Heart right ventricle (tissue), 16 donors: ENCODE measurements at regions not wholly inside any gene's neighbourhood (a gene's known extent, or its start where the extent isn't known, plus 50 kb on each side); places are given as distances from the start of the nearest gene placed in this dataset.

Source experiments
- ATAC-seq, 8 donors: fragments of 200-7000 bp; cut with Tn5 transposase; one replicate each; pipeline ENCODE4 v1.9.1; 2020; ENCODE audit warnings: mild to moderate bottlenecking in 8 of 8, moderate library complexity in 8 of 8, moderate number of reproducible peaks in 1 of 8
- DNase-seq, 2 donors: peaks; one replicate each; pipeline ENCODE4 v3.0.0-alpha.2; 2020
- H3K27ac ChIP-seq, 10 donors: fragments of 200-600 bp; sonication (generic) in 2 of 10; one replicate each; pipeline versions ENCODE4 v1.5.0 to v1.8.0; 2020 to 2022; ENCODE audit warnings: mild to moderate bottlenecking in 3 of 10
- H3K27me3 ChIP-seq, 7 donors: fragments of 200-600 bp; one replicate each; pipeline ENCODE4 v1.8.0; 2021 to 2022; ENCODE audit warnings: mild to moderate bottlenecking in 2 of 7
- H3K36me3 ChIP-seq, 9 donors: fragments of 200-600 bp; sonication (generic) in 1 of 9; one replicate each; pipeline versions ENCODE4 v1.5.0 to v1.8.0; 2020 to 2022; ENCODE audit warnings: mild to moderate bottlenecking in 2 of 9
- H3K4me1 ChIP-seq, 9 donors: fragments of 200-600 bp; sonication (generic) in 1 of 9; one replicate each; pipeline versions ENCODE4 v1.5.0 to v1.8.0; 2020 to 2022; ENCODE audit warnings: mild to moderate bottlenecking in 4 of 9
- H3K4me3 ChIP-seq, 10 donors: fragments of 200-600 bp; sonication (generic) in 2 of 10; one replicate each; pipeline versions ENCODE4 v1.5.0 to v1.8.0; 2020 to 2022; ENCODE audit warnings: mild to moderate bottlenecking in 7 of 10, moderate library complexity in 2 of 10
- H3K9me3 ChIP-seq, 11 donors: fragments of 200-600 bp in 10 of 11; sonication (generic) in 2 of 11; one replicate each; pipeline versions ENCODE4 v1.5.0 to v1.8.0; 2013 to 2022; ENCODE audit warnings: mild to moderate bottlenecking in 2 of 11, control low read depth in 1 of 11, moderate library complexity in 1 of 11
- WGBS, 2 donors: extraction: QIAGEN DNeasy Blood & Tissue Kit; methylation state at CpG; one replicate each; pipeline ENCODE4 v1.1.7; 2013; ENCODE audit warnings: inconsistent platforms in 1 of 2; 5-methylcytosine and 5-hydroxymethylcytosine counted together
- intact Hi-C, 10 donors: fragments of 100-400 bp; cut with DNase I; formaldehyde crosslinking; loops; one replicate each; pipeline versions ENCODE4 v1.11.1 to v1.14.2; 2022
- TF ChIP-seq, protein P1 (sequence below), 9 donors: fragments of 200-600 bp; sonication (generic) in 2 of 9; IDR thresholded peaks; one replicate each; pipeline versions ENCODE4 v1.5.0 to v1.8.0; 2021 to 2022; ENCODE audit warnings: antibody characterized with exemption in 9 of 9, mild to moderate bottlenecking in 5 of 9, moderate library complexity in 1 of 9
- donor health status: Arrhythmogenic right ventricular cardiomyopathy.
- donor health status: ischemic (EF 13 %, LVEDD 7.1; RV severe dilation, severe dysfunction).
- donor health status: healthy with polysubstance abuse.
- donor health status: DM: no; HTN: yes; CAD: no.
- donor health status: DM: no; HTN: no; CAD: no.
- donor health status: ischemic (EF 25% LVEDD 6.9; RV normal size, moderate dysfunction).
- donor health status: ischemic (EF 25% LVEDD 5.7; RV mildly dilated, moderate dysfunction).
- donor health status: healthy.
- donor health status: DM: yes; HTN: yes; CAD: no.
- donor health status: Ischemic cardiomyopathy.
- donor health status: ischemic (EF 35%, LVEDD 5.7; RV mildly dilated, moderate dysfunction).
- donor health status: nonischemic (EF 11% LVEDD 7.7; RV severe dilation, severe dysfunction).
- donor health status: DM: yes; HTN: yes; CAD: no.
- donor health status: PGD.
- donor health status: ischemic (EF 29% LVEDD 5.4; RV normal size, mild dysfunction).
- donor health status: nonischemic (EF 23%, LVEDD 6.1; RV moderate dilation, normal function).

DNA sequence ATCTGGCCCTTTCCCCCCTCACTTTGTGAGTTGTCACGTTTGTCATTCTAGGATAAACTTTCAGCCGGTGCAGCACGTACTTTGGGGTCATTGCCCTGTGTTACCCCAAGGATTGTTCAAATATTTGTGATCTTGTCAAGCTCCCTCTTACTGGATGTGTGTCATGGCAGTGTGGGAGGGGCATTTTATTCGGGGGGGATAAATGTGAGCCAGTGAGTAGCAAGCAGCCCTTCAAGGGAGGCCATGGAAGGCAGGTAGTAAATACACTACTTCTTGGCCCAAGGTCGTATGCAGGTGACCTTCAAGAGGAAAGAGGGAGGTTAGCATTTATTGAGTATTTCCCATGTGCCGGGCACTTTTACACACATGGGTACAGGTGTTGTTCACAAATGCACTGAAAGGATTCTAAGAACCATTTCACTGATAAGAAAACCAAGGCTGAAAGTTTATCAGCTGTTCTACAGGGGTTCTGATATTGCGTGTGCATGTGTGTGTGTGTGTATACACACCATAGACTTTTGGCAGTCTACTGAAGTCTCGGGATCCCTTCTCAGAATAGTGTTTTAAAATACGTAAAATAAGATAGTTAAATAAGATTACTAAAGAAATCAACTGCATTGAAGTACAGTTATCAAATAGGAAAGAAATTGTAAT, 410.3 kb upstream of the TBX3 start:
- ATAC-seq (no peak), DNase-seq (no peak)
- H3K27ac ChIP-seq: no peak overlapping the region
- 67 to 73% methylated on average over 9 of the region's 9 CpGs for WGBS, 2 donors
- no peaks in the 10 kb centered on the region for H3K36me3 ChIP-seq
- intact Hi-C loops: no loop called here
- peaks cover 0 to 3% (median 0%) of the 10 kb centered on the region in 11 donors for H3K9me3 ChIP-seq
- no peak overlapping the region for H3K4me3 ChIP-seq
- H3K27me3 ChIP-seq: peaks cover 0 to 4% (median 0%) of the 10 kb centered on the region in 7 donors
- TF ChIP-seq, protein P1, sequence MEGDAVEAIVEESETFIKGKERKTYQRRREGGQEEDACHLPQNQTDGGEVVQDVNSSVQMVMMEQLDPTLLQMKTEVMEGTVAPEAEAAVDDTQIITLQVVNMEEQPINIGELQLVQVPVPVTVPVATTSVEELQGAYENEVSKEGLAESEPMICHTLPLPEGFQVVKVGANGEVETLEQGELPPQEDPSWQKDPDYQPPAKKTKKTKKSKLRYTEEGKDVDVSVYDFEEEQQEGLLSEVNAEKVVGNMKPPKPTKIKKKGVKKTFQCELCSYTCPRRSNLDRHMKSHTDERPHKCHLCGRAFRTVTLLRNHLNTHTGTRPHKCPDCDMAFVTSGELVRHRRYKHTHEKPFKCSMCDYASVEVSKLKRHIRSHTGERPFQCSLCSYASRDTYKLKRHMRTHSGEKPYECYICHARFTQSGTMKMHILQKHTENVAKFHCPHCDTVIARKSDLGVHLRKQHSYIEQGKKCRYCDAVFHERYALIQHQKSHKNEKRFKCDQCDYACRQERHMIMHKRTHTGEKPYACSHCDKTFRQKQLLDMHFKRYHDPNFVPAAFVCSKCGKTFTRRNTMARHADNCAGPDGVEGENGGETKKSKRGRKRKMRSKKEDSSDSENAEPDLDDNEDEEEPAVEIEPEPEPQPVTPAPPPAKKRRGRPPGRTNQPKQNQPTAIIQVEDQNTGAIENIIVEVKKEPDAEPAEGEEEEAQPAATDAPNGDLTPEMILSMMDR (IDR thresholded peaks at IDR 0.05): no peak
- H3K4me1 ChIP-seq: no peaks in the 10 kb centered on the region

DNA sequence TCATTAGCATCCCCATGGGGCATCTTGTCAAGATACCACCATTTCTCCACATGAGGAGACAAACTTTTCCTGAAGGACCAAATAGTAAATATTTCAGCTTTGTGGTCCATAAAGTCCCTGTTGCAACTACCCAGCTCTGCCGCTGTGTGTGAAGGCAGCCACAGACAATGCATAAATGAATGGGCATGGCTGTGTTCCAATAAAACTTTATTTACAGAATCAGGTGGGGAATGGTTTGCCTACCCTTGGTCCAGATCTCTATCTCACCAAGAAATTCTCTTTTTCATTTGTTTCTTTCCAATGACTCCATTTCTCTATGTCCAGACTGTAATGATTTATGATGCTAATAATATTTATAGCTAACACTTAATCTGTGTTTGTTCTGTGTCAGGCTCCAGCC, 409.3 kb upstream of the TBX3 start:
- Histone ChIP-seq H3K36me3 (no peaks in the 10 kb centered on the region), H3K4me3 (no peak overlapping the region), H3K27me3 (peaks cover 0 to 4% (median 0%) of the 10 kb centered on the region in 7 donors), H3K27ac (no peak overlapping the region), H3K9me3 (peaks cover 0 to 3% (median 0%) of the 10 kb centered on the region in 11 donors), H3K4me1 (peaks cover 0 to 6% (median 0%) of the 10 kb centered on the region in 9 donors)
- TF ChIP-seq, protein P1 (IDR thresholded peaks at IDR 0.05): no peak
- no peak for ATAC-seq
- no peak for DNase-seq
- intact Hi-C loops: no loop called here
- 91 to 96% methylated on average over 1 of the region's 1 CpG for WGBS, 2 donors

DNA sequence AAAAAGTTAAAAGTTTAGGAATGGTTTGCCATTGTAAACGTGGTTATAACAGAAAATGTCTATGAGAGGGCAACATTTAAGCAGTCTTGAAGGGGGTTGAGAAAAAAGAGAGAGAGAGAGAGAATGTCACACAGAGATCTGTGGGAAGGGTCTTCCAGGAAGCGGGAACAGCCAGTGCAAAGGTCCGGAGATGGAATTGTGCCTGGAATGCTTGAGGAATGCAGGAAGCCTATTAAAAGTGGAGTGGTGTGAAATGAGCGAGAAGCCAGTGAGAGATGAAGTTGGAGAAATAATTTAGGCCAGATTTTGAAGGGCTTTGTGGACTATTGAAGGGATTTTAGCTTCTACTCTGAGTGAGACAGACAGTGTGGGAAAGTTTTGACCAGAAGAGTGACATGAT, 406.8 kb upstream of the TBX3 start:
- H3K4me1 ChIP-seq: peaks cover 0 to 6% (median 0%) of the 10 kb centered on the region in 9 donors
- WGBS, 2 donors: 77 to 88% methylated on average over 4 of the region's 4 CpGs
- H3K27me3 ChIP-seq: peaks cover 0 to 4% (median 0%) of the 10 kb centered on the region in 7 donors
- ATAC-seq (no peak), DNase-seq (no peak)
- no peak overlapping the region for H3K4me3 ChIP-seq
- TF ChIP-seq, protein P1 (IDR thresholded peaks at IDR 0.05): no peak
- H3K27ac ChIP-seq: no peak overlapping the region
- no peaks in the 10 kb centered on the region for H3K36me3 ChIP-seq
- no peaks in the 10 kb centered on the region for H3K9me3 ChIP-seq
- intact Hi-C loops: no loop called here

DNA sequence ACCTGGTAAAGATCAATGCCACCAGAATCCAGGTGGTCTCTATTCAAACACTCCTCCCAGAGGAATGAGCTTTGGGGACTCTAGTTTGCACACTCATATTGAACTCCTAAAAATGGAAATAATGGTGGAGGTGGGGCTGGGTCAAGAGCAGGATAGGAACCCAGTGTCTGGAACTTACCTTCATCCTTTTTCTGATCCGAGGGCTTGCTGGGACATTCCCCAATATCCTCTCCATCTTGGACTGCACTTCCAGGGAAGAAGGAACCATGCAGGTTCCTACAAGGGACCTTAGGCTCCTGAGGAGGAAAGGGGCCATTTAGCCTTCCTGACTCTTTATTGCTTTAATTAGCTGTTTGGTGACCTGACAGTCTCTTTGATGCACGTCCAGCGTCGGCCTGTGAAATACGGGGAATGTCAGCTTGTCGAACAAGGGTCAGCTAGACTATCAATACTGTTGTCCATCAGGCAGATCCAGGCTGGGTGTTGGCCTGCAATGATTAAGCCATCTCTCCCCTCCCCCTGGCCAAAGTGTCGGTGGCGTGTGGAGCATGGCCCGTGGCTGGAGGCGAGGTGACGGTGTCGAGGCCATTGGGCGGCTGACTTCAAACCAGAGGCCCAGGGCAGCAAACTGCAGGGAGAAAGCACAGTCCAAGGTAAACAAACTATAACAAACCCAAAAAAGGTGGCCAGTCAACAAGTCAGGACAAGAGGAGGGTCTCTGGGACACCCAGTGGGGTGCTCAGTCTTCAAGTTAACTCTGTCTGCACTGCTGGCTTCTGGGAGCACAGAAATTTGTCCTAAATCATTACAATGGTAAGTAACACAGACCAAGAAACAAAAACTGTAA, 405.2 kb upstream of the TBX3 start:
- TF ChIP-seq, protein P1 (IDR thresholded peaks at IDR 0.05): no peak
- peaks cover 0 to 6% (median 0%) of the 10 kb centered on the region in 9 donors for H3K4me1 ChIP-seq
- H3K4me3 ChIP-seq: no peak overlapping the region
- peaks cover 0 to 7% (median 0%) of the 10 kb centered on the region in 7 donors for H3K27me3 ChIP-seq
- ATAC-seq (peak in 1 of 8 donors; percentile 17), DNase-seq (no peak)
- intact Hi-C loops: no loop called here
- 83 to 88% methylated on average over 13 of the region's 13 CpGs for WGBS, 2 donors
- H3K27ac ChIP-seq: no peak overlapping the region
- no peaks in the 10 kb centered on the region for H3K9me3 ChIP-seq
- H3K36me3 ChIP-seq: no peaks in the 10 kb centered on the region
